Brain microvascular endothelial cell (primary cell): ENCODE measurements at regions not wholly inside any gene's neighbourhood (a gene's known extent, or its start where the extent isn't known, plus 50 kb on each side); places are given as distances from the start of the nearest gene placed in this dataset.

Experiments
- DNase-seq: peaks from one replicate; pipeline ENCODE4 v3.0.0-alpha.2; 2020
- H3K27ac ChIP-seq: fragments of 250-450 bp; sonication (Bioruptor Pico); 2 replicates; pipeline ENCODE4 v1.5.1; 2020; ENCODE audit warnings: mild to moderate bottlenecking, moderate library complexity
- H3K27me3 ChIP-seq: fragments of 250-450 bp; sonication (Bioruptor Pico); replicated peaks from 2 replicates; pipeline ENCODE4 v1.5.1; 2020; ENCODE audit warnings: mild to moderate bottlenecking
- H3K36me3 ChIP-seq: fragments of 250-450 bp; sonication (Bioruptor Pico); replicated peaks from 2 replicates; pipeline ENCODE4 v1.5.1; 2020; ENCODE audit warnings: mild to moderate bottlenecking
- H3K4me3 ChIP-seq: 2 replicates; pipeline ENCODE4 v1.5.1; 2011; ENCODE audit warnings: low read depth, mild to moderate bottlenecking, control low read depth, low read length, moderate library complexity
- CTCF ChIP-seq: IDR thresholded peaks from 2 replicates; pipeline ENCODE4 v1.5.1; 2011; ENCODE audit warnings: low read depth, mild to moderate bottlenecking, moderate library complexity, low read length, control low read depth, inconsistent platforms; ENCODE audit errors: missing control alignments
- in situ Hi-C: cut with HindIII; loops from 2 replicates; pipeline ENCODE4 v1.10.0; 2017; ENCODE audit warnings: low sequenced_read_pairs, low pct_ligation_motif_present

DNA sequence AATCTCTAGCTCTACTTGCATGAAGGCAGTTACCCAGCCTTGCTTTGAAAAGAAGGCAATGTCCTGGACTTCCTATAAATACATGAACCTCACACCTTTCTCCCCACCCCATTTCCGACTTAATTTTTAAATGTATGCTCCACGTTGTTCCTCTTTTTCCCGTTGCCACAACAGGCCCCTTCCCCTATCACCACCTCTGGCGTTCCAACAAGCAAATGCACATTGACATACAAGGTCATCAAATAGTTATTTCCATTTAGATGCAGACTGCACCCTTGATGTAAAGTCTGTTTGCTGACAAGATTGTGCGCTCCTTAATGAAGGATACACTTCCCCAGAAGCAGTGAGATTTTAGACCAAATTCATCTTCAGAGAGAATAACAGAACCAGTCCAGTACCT, 260.7 kb upstream of the UMPS start:
- Histone ChIP-seq H3K36me3 (no peaks in the 10 kb centered on the region), H3K4me3 (no peak overlapping the region), H3K27ac (no peak overlapping the region), H3K27me3 (no peaks in the 10 kb centered on the region)
- in situ Hi-C loops = no loop called here
- TF ChIP-seq CTCF = no peak
- no peak for DNase-seq

DNA sequence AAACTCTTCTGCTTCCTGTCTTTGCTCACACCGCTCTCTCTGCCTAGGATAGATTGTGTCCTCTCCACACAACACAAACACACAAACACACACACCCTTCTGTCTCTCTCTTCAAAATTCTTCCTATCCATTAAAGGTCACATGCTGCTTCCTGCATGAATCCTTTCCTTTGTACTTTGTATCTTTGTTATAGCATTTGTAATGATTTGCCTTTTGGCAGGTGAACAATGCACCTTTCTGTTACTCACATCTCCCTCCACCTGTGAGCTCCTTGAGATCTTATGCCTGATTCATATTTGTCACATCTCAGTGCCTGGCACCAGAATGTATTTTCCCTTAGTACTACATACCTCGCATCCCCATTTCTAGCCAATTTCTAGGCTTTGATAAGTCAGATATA, 251.4 kb upstream of the UMPS start:
- H3K27ac ChIP-seq = no peak overlapping the region
- in situ Hi-C loops = no loop called here
- H3K36me3 ChIP-seq = no peaks in the 10 kb centered on the region
- no peak for TF ChIP-seq CTCF
- H3K27me3 ChIP-seq = peaks cover 2% of the 10 kb centered on the region
- H3K4me3 ChIP-seq = no peak overlapping the region
- DNase-seq = no peak

DNA sequence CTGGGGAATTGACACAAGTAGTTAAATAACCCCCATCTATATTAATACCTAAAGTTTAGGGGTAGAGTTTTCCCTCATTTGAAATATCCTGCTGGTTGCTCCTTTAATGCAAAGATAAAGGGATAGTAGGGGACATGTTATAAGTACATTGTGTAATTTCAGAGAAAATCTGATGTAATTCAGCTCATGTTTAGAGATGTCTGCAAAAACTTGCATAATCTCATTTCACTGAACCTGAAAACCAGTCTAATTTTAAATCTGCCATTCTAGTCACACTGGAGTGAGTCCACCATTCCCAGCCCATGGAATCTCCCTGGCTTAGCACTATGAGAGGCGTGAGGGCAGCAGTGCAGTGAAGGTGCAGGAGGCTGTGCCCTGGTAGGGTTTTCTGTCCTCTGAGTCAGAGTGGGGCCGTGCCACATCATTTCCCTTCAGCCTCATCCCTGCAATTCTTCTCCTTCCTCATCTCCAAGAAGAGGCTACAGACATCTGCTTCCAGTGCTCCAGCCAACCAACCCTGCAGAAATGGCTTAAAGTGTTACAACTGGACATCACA, 246.3 kb upstream of the UMPS start:
- Histone ChIP-seq H3K27me3 (no peaks in the 10 kb centered on the region), H3K27ac (no peak overlapping the region), H3K36me3 (no peaks in the 10 kb centered on the region), H3K4me3 (no peak overlapping the region)
- no peak for DNase-seq
- in situ Hi-C loops = no loop called here
- no peak for TF ChIP-seq CTCF

GRCh38 chr3:124486324-124486723, 243.9 kb upstream of the UMPS start:
- no peak overlapping the region for H3K27ac ChIP-seq
- no peak for DNase-seq
- TF ChIP-seq CTCF = peak; percentile 48
- no peaks in the 10 kb centered on the region for H3K36me3 ChIP-seq
- no peaks in the 10 kb centered on the region for H3K27me3 ChIP-seq
- in situ Hi-C loops = no loop called here
- no peak overlapping the region for H3K4me3 ChIP-seq

DNA sequence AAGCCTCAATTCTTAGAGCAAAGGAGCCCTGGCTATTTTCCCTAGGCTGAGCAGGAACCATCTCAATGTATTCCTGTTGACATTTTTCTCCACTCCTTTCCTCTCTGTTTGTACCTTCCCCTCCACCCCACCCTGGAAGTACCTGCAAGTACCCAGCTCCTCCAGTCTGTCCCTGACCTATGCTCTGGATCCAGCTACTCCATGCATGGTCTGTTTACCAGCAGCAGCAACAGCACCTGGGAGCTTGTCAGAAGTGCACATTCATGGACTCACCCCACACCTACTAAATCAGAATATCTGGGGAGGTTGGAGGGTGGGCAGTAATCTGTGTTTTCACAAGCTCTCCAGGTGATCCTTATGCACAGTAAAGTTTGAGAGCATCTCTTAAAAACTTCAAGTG, 240.7 kb upstream of the UMPS start:
- Histone ChIP-seq H3K36me3 (no peaks in the 10 kb centered on the region), H3K27me3 (no peaks in the 10 kb centered on the region), H3K4me3 (no peak overlapping the region), H3K27ac (no peak overlapping the region)
- DNase-seq = no peak
- TF ChIP-seq CTCF = no peak
- in situ Hi-C loops = no loop called here

- no peak overlapping the region for H3K4me3 ChIP-seq
- no peak overlapping the region for H3K27ac ChIP-seq
- no peaks in the 10 kb centered on the region for H3K27me3 ChIP-seq
- no peak for DNase-seq
- TF ChIP-seq CTCF = no peak
- in situ Hi-C loops = no loop called here
- no peaks in the 10 kb centered on the region for H3K36me3 ChIP-seq
Observed at GRCh38 chr3:124491098-124491497, 239.2 kb upstream of the UMPS start.
